Adrenal gland (tissue), 5 donors: ENCODE measurements at regions not wholly inside any gene's neighbourhood (a gene's known extent, or its start where the extent isn't known, plus 50 kb on each side); places are given as distances from the start of the nearest gene placed in this dataset.

ENCODE experiments used
- CTCF ChIP-seq, 6 experiments: fragments of 450-650 bp in 4 of 6; fragments of 200-600 bp in 2 of 6; sonication (generic) in 1 of 6; IDR thresholded peaks; 1 replicate in 5 of 6; 2 replicates in 1 of 6; pipeline versions ENCODE4 v1.5.1 to v1.8.0; 2016 to 2021; ENCODE audit warnings: antibody characterized with exemption in 6 of 6, mild to moderate bottlenecking in 2 of 6, moderate library complexity in 1 of 6
- POLR2A ChIP-seq, 2 donors: fragments of 450-650 bp; IDR thresholded peaks; one replicate each; pipeline ENCODE4 v1.6.1; 2017; ENCODE audit warnings: antibody characterized with exemption in 2 of 2, mild to moderate bottlenecking in 2 of 2, moderate library complexity in 1 of 2
- donor health status: DM: no; HTN: no; CAD: no.

DNA sequence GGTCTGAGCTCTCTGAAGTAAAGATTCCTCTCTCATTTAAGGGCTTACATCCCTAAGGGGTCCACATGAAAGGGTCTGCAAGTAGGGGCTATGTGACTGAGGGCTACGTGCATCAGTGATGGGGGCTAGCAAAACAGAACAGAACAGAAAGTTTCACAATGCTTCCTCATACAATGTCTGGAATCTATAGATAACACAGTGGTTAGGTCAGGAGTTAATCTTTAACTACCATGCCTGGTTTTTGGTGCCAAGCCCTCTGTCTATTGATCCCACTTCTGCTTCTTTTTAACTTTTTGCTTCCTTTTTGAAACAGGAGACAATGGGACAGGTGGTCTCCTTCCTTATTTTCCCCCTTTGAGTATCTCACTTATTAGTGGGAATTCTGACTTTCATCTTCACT lies 263.0 kb downstream of the DDX3Y start:
- TF ChIP-seq POLR2A (IDR thresholded peaks at IDR 0.05) (no peak), CTCF (IDR thresholded peaks at IDR 0.05) (no peak)
